OCI-LY3 (cell line): ENCODE measurements at regions not wholly inside any gene's neighbourhood (a gene's known extent, or its start where the extent isn't known, plus 50 kb on each side); places are given as distances from the start of the nearest gene placed in this dataset.

Experiments used
- EZH2phosphoT487 ChIP-seq: fragments of 200-600 bp; shearing (Covaris generic); IDR thresholded peaks from 2 replicates; pipeline ENCODE4 v1.6.1; 2018; ENCODE audit warnings: antibody characterized with exemption, mixed run types, low read depth
- TF ChIP-seq, protein P1 (sequence below): fragments of 200-600, 300-600 bp; sonication (generic); IDR thresholded peaks from 2 replicates; pipeline ENCODE4 v1.5.1; 2014; ENCODE audit warnings: antibody characterized with exemption, low read length, low read depth

DNA sequence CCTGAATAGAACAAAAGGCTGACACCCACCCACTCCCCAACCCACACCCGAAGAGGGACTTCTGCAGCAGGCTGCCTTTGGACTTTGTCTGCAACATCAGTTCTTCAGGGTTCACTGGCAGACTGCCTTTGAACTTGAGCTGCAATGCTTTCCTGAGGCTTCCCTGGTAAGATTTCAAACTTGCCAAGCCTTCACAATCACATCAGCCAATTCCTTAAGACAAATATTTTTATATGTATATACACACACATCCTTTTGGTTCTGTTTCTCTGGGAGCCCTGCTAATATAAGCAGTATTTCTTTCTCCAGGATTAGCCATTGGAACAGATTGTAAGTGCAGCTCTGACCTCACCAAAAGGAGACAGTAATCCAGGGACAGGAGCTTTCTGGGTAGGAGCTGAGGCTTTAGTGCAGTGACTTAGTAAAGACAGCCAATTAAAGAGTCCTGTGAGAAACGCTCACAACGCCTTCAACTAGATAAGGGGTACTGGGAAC is 55.6 kb upstream of the KMT2E start:
- TF ChIP-seq, protein P1, sequence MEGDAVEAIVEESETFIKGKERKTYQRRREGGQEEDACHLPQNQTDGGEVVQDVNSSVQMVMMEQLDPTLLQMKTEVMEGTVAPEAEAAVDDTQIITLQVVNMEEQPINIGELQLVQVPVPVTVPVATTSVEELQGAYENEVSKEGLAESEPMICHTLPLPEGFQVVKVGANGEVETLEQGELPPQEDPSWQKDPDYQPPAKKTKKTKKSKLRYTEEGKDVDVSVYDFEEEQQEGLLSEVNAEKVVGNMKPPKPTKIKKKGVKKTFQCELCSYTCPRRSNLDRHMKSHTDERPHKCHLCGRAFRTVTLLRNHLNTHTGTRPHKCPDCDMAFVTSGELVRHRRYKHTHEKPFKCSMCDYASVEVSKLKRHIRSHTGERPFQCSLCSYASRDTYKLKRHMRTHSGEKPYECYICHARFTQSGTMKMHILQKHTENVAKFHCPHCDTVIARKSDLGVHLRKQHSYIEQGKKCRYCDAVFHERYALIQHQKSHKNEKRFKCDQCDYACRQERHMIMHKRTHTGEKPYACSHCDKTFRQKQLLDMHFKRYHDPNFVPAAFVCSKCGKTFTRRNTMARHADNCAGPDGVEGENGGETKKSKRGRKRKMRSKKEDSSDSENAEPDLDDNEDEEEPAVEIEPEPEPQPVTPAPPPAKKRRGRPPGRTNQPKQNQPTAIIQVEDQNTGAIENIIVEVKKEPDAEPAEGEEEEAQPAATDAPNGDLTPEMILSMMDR = no peak
- TF ChIP-seq EZH2phosphoT487 = no peak
